NB4 (cell line): ENCODE measurements at regions not wholly inside any gene's neighbourhood (a gene's known extent, or its start where the extent isn't known, plus 50 kb on each side); places are given as distances from the start of the nearest gene placed in this dataset.

ENCODE experiments used
- MAX ChIP-seq: IDR thresholded peaks from 2 replicates; pipeline ENCODE4 v1.6.1; 2011; ENCODE audit warnings: low read depth, low read length
- MYC ChIP-seq: IDR thresholded peaks from 2 replicates; pipeline ENCODE4 v1.6.1; 2011; ENCODE audit warnings: low read depth, low read length
- POLR2A ChIP-seq: IDR thresholded peaks from 2 replicates; pipeline ENCODE4 v1.6.1; 2011; ENCODE audit warnings: mild to moderate bottlenecking; ENCODE audit not compliant: insufficient read length; ENCODE audit errors: extremely low read depth
- TF ChIP-seq, protein P1 (sequence below): IDR thresholded peaks from one replicate; pipeline ENCODE4 v1.5.1; 2012; ENCODE audit warnings: low read depth, low read length

- TF ChIP-seq, protein P1, sequence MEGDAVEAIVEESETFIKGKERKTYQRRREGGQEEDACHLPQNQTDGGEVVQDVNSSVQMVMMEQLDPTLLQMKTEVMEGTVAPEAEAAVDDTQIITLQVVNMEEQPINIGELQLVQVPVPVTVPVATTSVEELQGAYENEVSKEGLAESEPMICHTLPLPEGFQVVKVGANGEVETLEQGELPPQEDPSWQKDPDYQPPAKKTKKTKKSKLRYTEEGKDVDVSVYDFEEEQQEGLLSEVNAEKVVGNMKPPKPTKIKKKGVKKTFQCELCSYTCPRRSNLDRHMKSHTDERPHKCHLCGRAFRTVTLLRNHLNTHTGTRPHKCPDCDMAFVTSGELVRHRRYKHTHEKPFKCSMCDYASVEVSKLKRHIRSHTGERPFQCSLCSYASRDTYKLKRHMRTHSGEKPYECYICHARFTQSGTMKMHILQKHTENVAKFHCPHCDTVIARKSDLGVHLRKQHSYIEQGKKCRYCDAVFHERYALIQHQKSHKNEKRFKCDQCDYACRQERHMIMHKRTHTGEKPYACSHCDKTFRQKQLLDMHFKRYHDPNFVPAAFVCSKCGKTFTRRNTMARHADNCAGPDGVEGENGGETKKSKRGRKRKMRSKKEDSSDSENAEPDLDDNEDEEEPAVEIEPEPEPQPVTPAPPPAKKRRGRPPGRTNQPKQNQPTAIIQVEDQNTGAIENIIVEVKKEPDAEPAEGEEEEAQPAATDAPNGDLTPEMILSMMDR = no peak
- TF ChIP-seq POLR2A = no peak
- no peak for TF ChIP-seq MAX
- no peak for TF ChIP-seq MYC
Observed at GRCh38 chr10:123375097-123375496, 220.9 kb downstream of the BUB3 start.
